Endodermal cell (in vitro differentiated cells): ENCODE measurements at regions not wholly inside any gene's neighbourhood (a gene's known extent, or its start where the extent isn't known, plus 50 kb on each side); places are given as distances from the start of the nearest gene placed in this dataset.

Experiments used
- DNase-seq: peaks from one replicate; pipeline ENCODE4 v3.0.0-alpha.2; 2017
- H3K27ac ChIP-seq: 2 replicates; pipeline ENCODE4 v1.5.1; 2013; ENCODE audit warnings: mild to moderate bottlenecking, low read depth, low read length, moderate library complexity
- H3K27me3 ChIP-seq: 2 replicates; pipeline ENCODE4 v1.6.1; 2013; ENCODE audit warnings: mild to moderate bottlenecking, low read length, moderate library complexity; ENCODE audit not compliant: insufficient read depth, control insufficient read depth, poor library complexity, severe bottlenecking
- H3K36me3 ChIP-seq: 2 replicates; pipeline ENCODE4 v1.7.0; 2013; ENCODE audit warnings: mild to moderate bottlenecking, low read length, moderate library complexity; ENCODE audit not compliant: control insufficient read depth, insufficient read depth
- H3K4me1 ChIP-seq: one replicate; pipeline ENCODE4 v1.7.0; 2013; ENCODE audit warnings: low read length; ENCODE audit not compliant: control insufficient read depth, insufficient read depth
- H3K4me3 ChIP-seq: 2 replicates; pipeline ENCODE4 v1.5.1; 2013; ENCODE audit warnings: mild to moderate bottlenecking, low read length, moderate library complexity
- H3K9ac ChIP-seq: 2 replicates; pipeline ENCODE4 v1.6.1; 2013; ENCODE audit warnings: mild to moderate bottlenecking, low read length, moderate library complexity; ENCODE audit not compliant: poor library complexity, severe bottlenecking; ENCODE audit errors: extremely low read depth
- H3K9me3 ChIP-seq: 2 replicates; pipeline ENCODE4 v1.6.1; 2013; ENCODE audit warnings: mild to moderate bottlenecking, low read length, moderate library complexity; ENCODE audit not compliant: control insufficient read depth
- H3K27ac Mint-ChIP-seq: 2 replicates; pipeline ENCODE4 v1.8.0; 2020; ENCODE audit warnings: mixed read lengths
- H3K27me3 Mint-ChIP-seq: 2 replicates; pipeline ENCODE4 v1.8.0; 2021; ENCODE audit warnings: mild to moderate bottlenecking, mixed read lengths; ENCODE audit not compliant: insufficient read depth
- H3K36me3 Mint-ChIP-seq: 2 replicates; pipeline ENCODE4 v1.8.0; 2020; ENCODE audit warnings: low read depth, mixed read lengths
- H3K4me1 Mint-ChIP-seq: 2 replicates; pipeline ENCODE4 v1.8.0; 2020; ENCODE audit warnings: mixed read lengths
- H3K4me3 Mint-ChIP-seq: 2 replicates; pipeline ENCODE4 v1.8.0; 2020; ENCODE audit warnings: mild to moderate bottlenecking, moderate library complexity, mixed read lengths
- H3K9me3 Mint-ChIP-seq: 2 replicates; pipeline ENCODE4 v1.8.0; 2020; ENCODE audit warnings: mild to moderate bottlenecking, mixed read lengths
- WGBS, 2 experiments: methylation state at CpG; one replicate each; pipeline versions ENCODE4 v1.1.5 to v1.1.7; 2013; ENCODE audit warnings: missing lambda C conversion rate in 2 of 2, mixed read lengths in 1 of 2; ENCODE audit not compliant: insufficient coverage in 1 of 2, insufficient read length in 1 of 2; 5-methylcytosine and 5-hydroxymethylcytosine counted together
- TF ChIP-seq, protein P1 (sequence below): fragments of 200-600 bp; sonication (generic); conservative IDR thresholded peaks from 2 replicates; pipeline ENCODE4 v1.5.0; 2021; ENCODE audit warnings: antibody characterized with exemption, mild to moderate bottlenecking

DNA sequence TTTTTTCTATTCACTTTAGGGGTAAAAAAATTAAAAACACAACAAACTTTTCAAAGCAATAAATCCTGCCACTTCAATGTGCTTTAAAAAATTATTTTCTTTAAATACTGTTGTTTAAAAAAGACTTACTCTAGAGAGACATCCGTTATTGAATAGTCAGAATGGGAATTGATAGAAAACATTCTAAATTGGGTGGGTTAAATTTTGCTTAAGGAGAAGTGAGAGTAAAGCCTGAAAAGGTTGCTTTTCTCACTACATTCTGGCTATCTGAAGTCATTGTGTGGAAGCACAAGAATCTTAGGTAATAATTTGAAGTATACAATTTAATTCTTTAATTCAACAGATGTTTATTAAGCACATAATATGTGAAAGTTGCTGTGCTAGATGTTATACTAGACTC lies 509.3 kb downstream of the NR2F1-AS1 start:
- TF ChIP-seq, protein P1, sequence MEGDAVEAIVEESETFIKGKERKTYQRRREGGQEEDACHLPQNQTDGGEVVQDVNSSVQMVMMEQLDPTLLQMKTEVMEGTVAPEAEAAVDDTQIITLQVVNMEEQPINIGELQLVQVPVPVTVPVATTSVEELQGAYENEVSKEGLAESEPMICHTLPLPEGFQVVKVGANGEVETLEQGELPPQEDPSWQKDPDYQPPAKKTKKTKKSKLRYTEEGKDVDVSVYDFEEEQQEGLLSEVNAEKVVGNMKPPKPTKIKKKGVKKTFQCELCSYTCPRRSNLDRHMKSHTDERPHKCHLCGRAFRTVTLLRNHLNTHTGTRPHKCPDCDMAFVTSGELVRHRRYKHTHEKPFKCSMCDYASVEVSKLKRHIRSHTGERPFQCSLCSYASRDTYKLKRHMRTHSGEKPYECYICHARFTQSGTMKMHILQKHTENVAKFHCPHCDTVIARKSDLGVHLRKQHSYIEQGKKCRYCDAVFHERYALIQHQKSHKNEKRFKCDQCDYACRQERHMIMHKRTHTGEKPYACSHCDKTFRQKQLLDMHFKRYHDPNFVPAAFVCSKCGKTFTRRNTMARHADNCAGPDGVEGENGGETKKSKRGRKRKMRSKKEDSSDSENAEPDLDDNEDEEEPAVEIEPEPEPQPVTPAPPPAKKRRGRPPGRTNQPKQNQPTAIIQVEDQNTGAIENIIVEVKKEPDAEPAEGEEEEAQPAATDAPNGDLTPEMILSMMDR, result no peak
- Mint-ChIP-seq H3K36me3 (no peaks in the 10 kb centered on the region), H3K27ac (no peak overlapping the region), H3K27me3 (no peaks in the 10 kb centered on the region), H3K4me1 (no peaks in the 10 kb centered on the region), H3K4me3 (no peak overlapping the region), H3K9me3 (no peaks in the 10 kb centered on the region)
- Histone ChIP-seq H3K27ac (no peak overlapping the region), H3K4me3 (no peak overlapping the region), H3K36me3 (no peaks in the 10 kb centered on the region), H3K9ac (no peak overlapping the region), H3K27me3 (no peaks in the 10 kb centered on the region), H3K9me3 (no peaks in the 10 kb centered on the region), H3K4me1 (no peaks in the 10 kb centered on the region)
- no peak for DNase-seq
- WGBS, 2 experiments, result 83 to 90% methylated on average over 1 of the region's 1 CpG

DNA sequence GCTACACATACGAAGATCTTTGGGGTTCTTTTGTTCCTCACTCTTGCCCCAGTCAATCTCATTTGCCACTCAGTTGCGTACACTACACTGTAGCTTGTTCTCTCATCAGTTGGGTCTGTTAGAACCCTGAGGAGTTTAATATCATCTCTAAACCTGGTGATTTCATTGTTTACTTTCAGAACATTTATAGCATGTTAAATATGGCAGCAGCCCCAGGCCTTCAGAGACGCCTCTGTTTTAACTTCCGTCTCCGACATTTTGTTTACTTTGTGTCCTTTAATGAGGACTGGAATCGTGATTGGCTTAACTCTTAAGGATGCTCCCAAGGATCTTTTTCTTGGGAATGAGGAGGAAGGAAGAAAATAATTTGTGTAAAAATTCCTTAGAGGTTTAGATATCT lies 510.1 kb downstream of the NR2F1-AS1 start:
- no peak overlapping the region for H3K27ac ChIP-seq
- no peaks in the 10 kb centered on the region for H3K4me1 ChIP-seq
- H3K4me1 Mint-ChIP-seq, result no peaks in the 10 kb centered on the region
- no peak overlapping the region for H3K4me3 Mint-ChIP-seq
- H3K36me3 Mint-ChIP-seq, result no peaks in the 10 kb centered on the region
- H3K27ac Mint-ChIP-seq, result no peak overlapping the region
- H3K9ac ChIP-seq, result no peak overlapping the region
- no peaks in the 10 kb centered on the region for H3K36me3 ChIP-seq
- H3K4me3 ChIP-seq, result no peak overlapping the region
- H3K27me3 ChIP-seq, result no peaks in the 10 kb centered on the region
- TF ChIP-seq, protein P1, result no peak
- no peaks in the 10 kb centered on the region for H3K27me3 Mint-ChIP-seq
- no peaks in the 10 kb centered on the region for H3K9me3 ChIP-seq
- DNase-seq, result no peak
- H3K9me3 Mint-ChIP-seq, result no peaks in the 10 kb centered on the region
- 93 to 100% methylated on average over 4 to 6 of the region's 6 CpGs for whole genome bisulfite sequencing, 2 experiments

DNA sequence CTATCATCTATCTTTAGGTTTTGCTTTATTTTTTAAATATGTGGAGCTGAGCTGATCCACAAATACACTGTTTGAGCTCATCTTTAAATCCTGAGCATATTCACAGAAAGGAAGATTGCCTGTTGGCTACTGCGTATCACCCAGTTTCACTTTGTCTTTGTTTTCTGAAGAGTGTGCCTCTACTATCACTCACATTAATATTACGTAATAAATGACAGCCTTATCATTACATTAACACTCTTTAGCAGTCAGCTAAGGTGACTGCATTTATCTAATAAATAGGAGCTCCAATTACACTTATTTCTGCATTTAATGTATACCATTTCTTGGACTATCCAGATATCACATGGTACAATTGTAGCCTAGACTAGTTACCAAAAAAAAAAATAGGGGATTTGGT lies 511.7 kb downstream of the NR2F1-AS1 start:
- TF ChIP-seq, protein P1, result no peak
- Histone ChIP-seq H3K4me1 (no peaks in the 10 kb centered on the region), H3K9me3 (no peaks in the 10 kb centered on the region), H3K4me3 (no peak overlapping the region), H3K27ac (no peak overlapping the region), H3K27me3 (no peaks in the 10 kb centered on the region), H3K9ac (no peak overlapping the region), H3K36me3 (no peaks in the 10 kb centered on the region)
- Mint-ChIP-seq H3K27me3 (no peaks in the 10 kb centered on the region), H3K4me1 (no peaks in the 10 kb centered on the region), H3K36me3 (no peaks in the 10 kb centered on the region), H3K9me3 (no peaks in the 10 kb centered on the region), H3K4me3 (no peak overlapping the region), H3K27ac (no peak overlapping the region)
- DNase-seq, result no peak
- 87 to 93% methylated on average over 2 of the region's 2 CpGs for WGBS, 2 experiments
